Right lobe of liver (tissue), 6 donors: ENCODE measurements at regions not wholly inside any gene's neighbourhood (a gene's known extent, or its start where the extent isn't known, plus 50 kb on each side); places are given as distances from the start of the nearest gene placed in this dataset.
"Not testable (repeated sequence)": the region's sequence is repeated elsewhere in the genome, so short reads cannot be mapped to it uniquely, and the experiment has no call there.

ENCODE experiments used
- ATAC-seq, 4 donors: fragments of 200-7000 bp; cut with Tn5 transposase; one replicate each; pipeline ENCODE4 v1.9.1; 2020; ENCODE audit warnings: mild to moderate bottlenecking in 4 of 4, moderate library complexity in 4 of 4
- DNase-seq, 3 donors: peaks; one replicate each; pipeline ENCODE4 v3.0.0-alpha.2; 2020
- H3K27ac ChIP-seq, 3 donors: fragments of 200-600 bp; one replicate each; pipeline ENCODE4 v1.8.0; 2022
- H3K27me3 ChIP-seq, 2 donors: fragments of 200-600 bp; one replicate each; pipeline ENCODE4 v1.8.0; 2022
- H3K36me3 ChIP-seq, 4 donors: fragments of 200-600 bp; sonication (generic) in 1 of 4; one replicate each; pipeline versions ENCODE4 v1.5.1 to v1.8.0; 2017 to 2022; ENCODE audit warnings: control low read depth in 1 of 4
- H3K4me1 ChIP-seq, 4 donors: fragments of 200-600 bp; sonication (generic) in 1 of 4; one replicate each; pipeline versions ENCODE4 v1.5.1 to v1.8.0; 2017 to 2022; ENCODE audit warnings: control low read depth in 1 of 4
- H3K4me3 ChIP-seq, 3 donors: fragments of 200-600 bp; one replicate each; pipeline ENCODE4 v1.8.0; 2022
- H3K9me3 ChIP-seq, 4 donors: fragments of 200-600 bp; sonication (generic) in 1 of 4; one replicate each; pipeline versions ENCODE4 v1.5.1 to v1.8.0; 2017 to 2022; ENCODE audit warnings: control low read depth in 1 of 4
- POLR2A ChIP-seq: fragments of 450-650 bp; IDR thresholded peaks from one replicate; pipeline ENCODE4 v1.6.1; 2017; ENCODE audit warnings: antibody characterized with exemption, mild to moderate bottlenecking
- WGBS: methylation state at CpG from one replicate; pipeline ENCODE4 v1.1.6; 2018; ENCODE audit warnings: low coverage, low lambda C conversion rate; ENCODE audit not compliant: insufficient coverage; ENCODE audit errors: missing lambda C conversion rate; 5-methylcytosine and 5-hydroxymethylcytosine counted together
- intact Hi-C, 2 donors: fragments of 100-400 bp; cut with DNase I; formaldehyde crosslinking; loops; one replicate each; pipeline versions ENCODE4 v1.11.2 to v1.14.1; 2022
- TF ChIP-seq, protein P1 (sequence below), 4 donors: fragments of 200-600 bp in 3 of 4; fragments of 450-650 bp in 1 of 4; IDR thresholded peaks; one replicate each; pipeline versions ENCODE4 v1.5.1 to v1.8.0; 2016 to 2022; ENCODE audit warnings: antibody characterized with exemption in 4 of 4, mild to moderate bottlenecking in 2 of 4
- donor health status: DM: no; HTN: yes; CAD: no.
- donor health status: DM: no; HTN: no; CAD: no.
- donor health status: DM: no; HTN: no; CAD: no.
- donor health status: DM: no; HTN: yes; CAD: no.
- donor health status: DM: no; HTN: yes; CAD: no.

DNA sequence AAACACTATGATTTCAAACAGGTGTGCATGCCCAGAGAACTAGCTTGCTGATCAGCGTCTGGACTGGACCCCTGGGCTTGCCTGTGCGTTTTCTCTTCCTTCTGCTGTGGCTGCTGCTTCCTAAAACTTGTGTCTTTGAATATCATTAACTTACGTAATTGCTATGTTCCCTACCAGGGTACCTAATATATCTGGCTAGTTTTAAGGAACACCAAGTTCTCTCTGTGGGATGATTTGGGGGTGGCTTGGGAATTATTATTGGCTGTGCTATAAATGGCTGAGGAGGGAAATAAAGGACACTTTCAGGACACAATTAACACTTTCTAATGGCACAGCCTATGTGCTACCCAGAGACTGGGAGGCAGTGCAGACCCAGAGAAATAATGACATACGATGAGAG is 606.0 kb upstream of the RBFOX1 start:
- Histone ChIP-seq H3K27me3 (no peaks in the 10 kb centered on the region), H3K36me3 (no peaks in the 10 kb centered on the region), H3K4me1 (no peaks in the 10 kb centered on the region), H3K4me3 (no peak overlapping the region), H3K27ac (no peak overlapping the region), H3K9me3 (no peaks in the 10 kb centered on the region)
- no peak for TF ChIP-seq POLR2A
- TF ChIP-seq, protein P1, sequence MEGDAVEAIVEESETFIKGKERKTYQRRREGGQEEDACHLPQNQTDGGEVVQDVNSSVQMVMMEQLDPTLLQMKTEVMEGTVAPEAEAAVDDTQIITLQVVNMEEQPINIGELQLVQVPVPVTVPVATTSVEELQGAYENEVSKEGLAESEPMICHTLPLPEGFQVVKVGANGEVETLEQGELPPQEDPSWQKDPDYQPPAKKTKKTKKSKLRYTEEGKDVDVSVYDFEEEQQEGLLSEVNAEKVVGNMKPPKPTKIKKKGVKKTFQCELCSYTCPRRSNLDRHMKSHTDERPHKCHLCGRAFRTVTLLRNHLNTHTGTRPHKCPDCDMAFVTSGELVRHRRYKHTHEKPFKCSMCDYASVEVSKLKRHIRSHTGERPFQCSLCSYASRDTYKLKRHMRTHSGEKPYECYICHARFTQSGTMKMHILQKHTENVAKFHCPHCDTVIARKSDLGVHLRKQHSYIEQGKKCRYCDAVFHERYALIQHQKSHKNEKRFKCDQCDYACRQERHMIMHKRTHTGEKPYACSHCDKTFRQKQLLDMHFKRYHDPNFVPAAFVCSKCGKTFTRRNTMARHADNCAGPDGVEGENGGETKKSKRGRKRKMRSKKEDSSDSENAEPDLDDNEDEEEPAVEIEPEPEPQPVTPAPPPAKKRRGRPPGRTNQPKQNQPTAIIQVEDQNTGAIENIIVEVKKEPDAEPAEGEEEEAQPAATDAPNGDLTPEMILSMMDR (IDR thresholded peaks at IDR 0.05): no peak
- 41% methylated on average over 4 of the region's 4 CpGs for WGBS
- DNase-seq (no peak), ATAC-seq (peak in 3 of 4 donors; percentile 25 to 40 (median 40))
- intact Hi-C loops: no loop called here

DNA sequence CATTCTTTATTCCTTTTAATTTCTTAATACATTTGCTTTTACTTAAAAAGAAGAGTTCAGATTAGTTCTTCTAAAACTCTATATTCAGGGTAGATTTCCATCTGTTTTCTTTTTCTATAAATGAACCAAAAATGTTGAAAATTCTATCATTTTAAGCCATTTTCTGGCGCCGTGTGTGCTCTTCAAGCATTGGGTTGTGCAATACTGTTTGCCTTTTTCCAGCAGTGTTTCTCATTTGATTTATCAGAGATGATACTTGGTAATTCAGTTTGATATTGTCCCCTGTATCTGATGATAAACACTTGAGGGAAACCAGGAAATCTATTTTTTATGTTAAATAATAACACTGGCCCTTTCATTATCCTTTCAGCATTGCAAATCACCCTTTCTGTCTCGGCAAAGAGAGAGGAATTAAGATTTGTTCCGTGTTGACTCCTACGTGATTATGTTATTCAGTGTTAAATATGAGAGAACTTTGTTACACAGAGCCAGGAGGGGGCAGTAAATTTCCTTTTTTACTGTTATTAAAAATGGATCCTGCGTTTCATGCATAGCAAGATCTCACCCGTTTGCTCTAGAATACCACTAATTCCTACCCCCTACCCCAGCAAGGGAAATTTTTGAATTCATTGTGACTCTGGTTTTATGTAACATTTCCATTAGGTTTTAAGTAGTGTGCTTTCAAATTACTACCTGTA is 606.9 kb upstream of the RBFOX1 start:
- no peaks in the 10 kb centered on the region for H3K36me3 ChIP-seq
- DNase-seq (no peak), ATAC-seq (peak in 3 of 4 donors; percentile 20 to 60 (median 56))
- 22% methylated on average over 7 of the region's 7 CpGs for WGBS
- no peaks in the 10 kb centered on the region for H3K27me3 ChIP-seq
- no peaks in the 10 kb centered on the region for H3K9me3 ChIP-seq
- H3K27ac ChIP-seq: no peak overlapping the region
- no peaks in the 10 kb centered on the region for H3K4me1 ChIP-seq
- intact Hi-C loops: no loop called here
- no peak overlapping the region for H3K4me3 ChIP-seq
- TF ChIP-seq POLR2A: no peak
- TF ChIP-seq, protein P1 (IDR thresholded peaks at IDR 0.05): no peak

DNA sequence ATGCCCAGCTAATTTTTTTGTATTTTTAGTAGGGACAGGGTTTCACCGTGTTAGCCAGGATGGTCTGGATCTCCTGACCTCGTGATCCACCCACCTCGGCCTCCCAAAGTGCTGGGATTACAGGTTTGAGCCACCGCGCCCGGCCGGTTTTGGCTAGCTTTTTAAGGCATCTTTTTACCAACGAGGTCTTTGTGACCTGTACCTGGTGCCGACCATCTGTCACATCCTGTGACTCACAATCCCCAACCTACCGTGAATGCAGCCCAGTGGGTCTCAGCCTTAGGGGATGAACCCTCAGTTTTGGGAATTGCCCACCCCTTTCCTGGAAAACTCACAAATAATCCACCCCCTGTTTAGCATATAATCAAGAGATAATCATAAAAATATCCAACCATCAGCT is 607.4 kb upstream of the RBFOX1 start:
- intact Hi-C loops, H3K27me3 ChIP-seq, H3K4me1 ChIP-seq, ATAC-seq, H3K27ac ChIP-seq, H3K36me3 ChIP-seq, H3K9me3 ChIP-seq, DNase-seq, H3K4me3 ChIP-seq: not testable (repeated sequence)
- WGBS: 65% methylated on average over 9 of the region's 10 CpGs

DNA sequence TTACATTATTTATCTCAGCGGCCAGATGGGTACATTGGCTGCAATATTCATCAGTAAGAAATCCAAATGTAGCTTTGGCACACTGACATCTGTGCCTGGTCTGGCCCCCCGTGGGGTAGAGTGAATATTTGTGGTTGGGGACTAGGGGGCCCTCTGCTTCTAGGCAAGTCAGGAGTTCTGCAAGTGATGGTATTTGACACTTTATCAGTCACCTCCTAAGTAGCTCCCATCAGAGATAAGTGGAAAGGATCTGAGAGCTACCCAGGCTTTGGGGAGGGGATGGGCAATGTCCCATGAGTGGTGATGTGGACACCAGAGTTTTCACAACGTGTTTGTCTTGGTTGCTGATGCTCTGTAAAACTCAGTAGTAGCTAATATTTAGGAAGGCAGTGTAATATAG is 609.9 kb upstream of the RBFOX1 start:
- no peak overlapping the region for H3K27ac ChIP-seq
- no peaks in the 10 kb centered on the region for H3K9me3 ChIP-seq
- no peak overlapping the region for H3K4me3 ChIP-seq
- H3K4me1 ChIP-seq: no peaks in the 10 kb centered on the region
- no peak for DNase-seq
- TF ChIP-seq POLR2A: no peak
- TF ChIP-seq, protein P1 (IDR thresholded peaks at IDR 0.05): no peak
- intact Hi-C loops: no loop called here
- no peaks in the 10 kb centered on the region for H3K27me3 ChIP-seq
- WGBS: 32% methylated on average over 3 of the region's 3 CpGs
- ATAC-seq: no peak
- H3K36me3 ChIP-seq: no peaks in the 10 kb centered on the region

DNA sequence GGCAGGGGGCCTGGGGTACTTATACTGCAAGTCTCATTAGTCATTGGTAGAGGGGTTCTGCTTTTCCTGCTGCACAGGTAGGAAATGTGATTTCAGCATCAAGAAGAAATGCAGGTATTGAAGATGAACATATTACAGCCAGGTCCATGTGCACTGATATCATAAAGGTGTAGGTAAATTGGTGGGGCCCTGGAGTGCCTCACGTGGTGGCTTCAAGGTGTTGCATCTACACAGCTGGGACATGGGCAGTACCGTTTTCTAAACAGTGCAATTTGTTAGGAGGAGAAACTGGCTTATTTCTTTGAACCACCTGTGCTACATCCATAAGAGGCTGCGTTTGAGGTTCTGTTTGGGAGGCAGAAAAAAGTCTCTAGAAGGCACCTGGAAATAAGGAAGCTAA is 618.1 kb upstream of the RBFOX1 start:
- ATAC-seq: no peak
- intact Hi-C loops: no loop called here
- no peak overlapping the region for H3K27ac ChIP-seq
- H3K9me3 ChIP-seq: no peaks in the 10 kb centered on the region
- no peaks in the 10 kb centered on the region for H3K4me1 ChIP-seq
- H3K27me3 ChIP-seq: no peaks in the 10 kb centered on the region
- TF ChIP-seq POLR2A: no peak
- TF ChIP-seq, protein P1 (IDR thresholded peaks at IDR 0.05): no peak
- WGBS: 27% methylated on average over 3 of the region's 3 CpGs
- H3K4me3 ChIP-seq: no peak overlapping the region
- no peaks in the 10 kb centered on the region for H3K36me3 ChIP-seq
- DNase-seq: no peak
